ENCODE measurements at regions not wholly inside any gene's neighbourhood (a gene's known extent, or its start where the extent isn't known, plus 50 kb on each side); places are given as distances from the start of the nearest gene placed in this dataset.
A peak's percentile ranks its signal among the peaks of the same experiment; 100 is the strongest.
"Not testable (repeated sequence)": the region's sequence is repeated elsewhere in the genome, so short reads cannot be mapped to it uniquely, and the experiment has no call there.

DNA sequence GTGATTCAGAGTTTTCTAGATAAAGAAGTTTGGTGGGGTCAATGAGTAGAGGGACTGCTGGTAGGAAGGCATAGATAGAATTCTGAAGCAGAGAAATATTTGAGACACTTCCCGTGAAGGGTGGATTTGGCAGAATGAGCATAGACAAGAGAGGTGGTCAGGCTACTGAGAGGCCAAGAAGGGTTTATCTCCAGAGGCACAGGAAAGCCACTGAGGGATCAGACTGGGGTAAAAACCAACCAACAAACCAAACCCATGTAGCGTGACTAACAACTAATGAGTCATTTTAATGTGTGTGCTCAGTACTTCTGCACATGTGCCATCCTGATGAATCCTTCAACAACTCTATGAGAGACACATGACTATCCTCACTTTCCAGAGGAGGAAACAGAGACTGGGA is 60.0 kb upstream of the SERP2 start:
- Histone ChIP-seq H3K27me3 (ENCODE audit: control insufficient read depth, insufficient read depth, low read length) (no peaks in the 10 kb centered on the region), H3K4me3 (ENCODE audit: low read depth, low read length) (no peak overlapping the region), H3K36me3 (ENCODE audit: control insufficient read depth, insufficient read depth, low read length) (no peaks in the 10 kb centered on the region)
- TF ChIP-seq, protein P1, sequence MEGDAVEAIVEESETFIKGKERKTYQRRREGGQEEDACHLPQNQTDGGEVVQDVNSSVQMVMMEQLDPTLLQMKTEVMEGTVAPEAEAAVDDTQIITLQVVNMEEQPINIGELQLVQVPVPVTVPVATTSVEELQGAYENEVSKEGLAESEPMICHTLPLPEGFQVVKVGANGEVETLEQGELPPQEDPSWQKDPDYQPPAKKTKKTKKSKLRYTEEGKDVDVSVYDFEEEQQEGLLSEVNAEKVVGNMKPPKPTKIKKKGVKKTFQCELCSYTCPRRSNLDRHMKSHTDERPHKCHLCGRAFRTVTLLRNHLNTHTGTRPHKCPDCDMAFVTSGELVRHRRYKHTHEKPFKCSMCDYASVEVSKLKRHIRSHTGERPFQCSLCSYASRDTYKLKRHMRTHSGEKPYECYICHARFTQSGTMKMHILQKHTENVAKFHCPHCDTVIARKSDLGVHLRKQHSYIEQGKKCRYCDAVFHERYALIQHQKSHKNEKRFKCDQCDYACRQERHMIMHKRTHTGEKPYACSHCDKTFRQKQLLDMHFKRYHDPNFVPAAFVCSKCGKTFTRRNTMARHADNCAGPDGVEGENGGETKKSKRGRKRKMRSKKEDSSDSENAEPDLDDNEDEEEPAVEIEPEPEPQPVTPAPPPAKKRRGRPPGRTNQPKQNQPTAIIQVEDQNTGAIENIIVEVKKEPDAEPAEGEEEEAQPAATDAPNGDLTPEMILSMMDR (IDR thresholded peaks at IDR 0.05; ENCODE audit: insufficient read depth, low read length, poor library complexity, severe bottlenecking) = no peak
- DNase-seq (ENCODE audit: low read depth) = peak; percentile 86

DNA sequence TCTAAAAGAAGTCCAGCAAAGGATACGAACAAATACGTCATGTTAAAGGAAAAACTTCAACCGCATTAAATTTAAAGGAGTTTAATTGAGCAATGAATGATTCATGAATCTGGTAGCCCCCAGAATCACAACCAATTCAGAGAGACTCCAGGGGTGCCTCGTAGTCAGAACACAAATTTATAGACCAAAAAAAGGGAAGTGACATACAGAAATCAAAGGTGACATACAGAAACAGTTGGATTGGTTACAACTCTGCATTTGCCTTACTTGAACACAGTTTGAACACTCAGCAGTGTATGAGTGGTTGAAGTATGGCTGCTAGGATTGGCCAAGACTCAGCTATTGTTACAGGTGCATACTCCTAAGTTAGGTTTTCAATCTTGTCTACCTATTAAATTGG is 59.5 kb upstream of the SERP2 start:
- H3K27me3 ChIP-seq (ENCODE audit: control insufficient read depth, insufficient read depth, low read length); H3K4me3 ChIP-seq (ENCODE audit: low read depth, low read length); H3K36me3 ChIP-seq (ENCODE audit: control insufficient read depth, insufficient read depth, low read length); DNase-seq (ENCODE audit: low read depth): not testable (repeated sequence)

DNA sequence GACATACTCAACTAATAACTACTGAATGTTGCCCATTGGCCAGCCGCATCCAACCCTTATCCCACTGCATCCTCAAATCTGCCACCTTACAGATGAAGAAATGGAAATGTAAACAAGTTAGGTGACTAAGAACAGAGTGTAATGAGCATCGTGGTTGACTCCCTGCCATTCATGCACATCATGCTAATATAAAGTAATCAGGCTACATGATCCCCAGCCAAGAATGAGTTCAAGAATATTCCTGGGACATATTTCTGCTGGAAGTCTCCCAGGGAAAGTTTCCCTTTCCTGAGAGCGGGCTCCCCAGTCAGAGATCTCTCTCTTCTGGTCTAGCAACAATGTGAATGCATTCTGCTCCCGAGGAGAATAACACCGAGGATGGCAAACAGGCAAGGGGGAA is 55.9 kb upstream of the SERP2 start:
- Histone ChIP-seq H3K36me3 (ENCODE audit: control insufficient read depth, insufficient read depth, low read length) (no peaks in the 10 kb centered on the region), H3K27me3 (ENCODE audit: control insufficient read depth, insufficient read depth, low read length) (no peaks in the 10 kb centered on the region), H3K4me3 (ENCODE audit: low read depth, low read length) (no peak overlapping the region)
- TF ChIP-seq, protein P1 (IDR thresholded peaks at IDR 0.05; ENCODE audit: insufficient read depth, low read length, poor library complexity, severe bottlenecking) = no peak
- no peak for DNase-seq (ENCODE audit: low read depth)

DNA sequence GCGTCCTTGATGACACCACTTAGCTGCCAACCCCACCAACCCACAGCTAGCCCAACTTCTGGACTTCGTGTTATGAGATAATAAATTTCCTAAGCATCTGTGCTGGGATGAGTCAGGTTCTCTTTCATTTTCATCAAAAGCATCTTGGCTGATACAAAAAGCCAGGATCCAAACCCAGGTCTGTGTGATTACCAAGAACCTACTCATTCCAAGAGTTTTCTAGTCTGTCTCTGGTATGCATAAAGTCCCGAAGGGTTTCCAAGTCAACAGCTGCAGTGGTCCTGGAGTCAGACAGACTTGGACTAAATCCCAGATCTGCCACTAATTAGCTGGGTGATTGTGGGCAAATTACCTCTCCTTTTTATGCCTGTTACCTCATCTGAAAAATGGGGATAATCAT is 55.5 kb upstream of the SERP2 start:
- no peaks in the 10 kb centered on the region for H3K36me3 ChIP-seq (ENCODE audit: control insufficient read depth, insufficient read depth, low read length)
- no peak for DNase-seq (ENCODE audit: low read depth)
- TF ChIP-seq, protein P1 (IDR thresholded peaks at IDR 0.05; ENCODE audit: insufficient read depth, low read length, poor library complexity, severe bottlenecking) = no peak
- H3K4me3 ChIP-seq (ENCODE audit: low read depth, low read length) = no peak overlapping the region
- no peaks in the 10 kb centered on the region for H3K27me3 ChIP-seq (ENCODE audit: control insufficient read depth, insufficient read depth, low read length)

DNA sequence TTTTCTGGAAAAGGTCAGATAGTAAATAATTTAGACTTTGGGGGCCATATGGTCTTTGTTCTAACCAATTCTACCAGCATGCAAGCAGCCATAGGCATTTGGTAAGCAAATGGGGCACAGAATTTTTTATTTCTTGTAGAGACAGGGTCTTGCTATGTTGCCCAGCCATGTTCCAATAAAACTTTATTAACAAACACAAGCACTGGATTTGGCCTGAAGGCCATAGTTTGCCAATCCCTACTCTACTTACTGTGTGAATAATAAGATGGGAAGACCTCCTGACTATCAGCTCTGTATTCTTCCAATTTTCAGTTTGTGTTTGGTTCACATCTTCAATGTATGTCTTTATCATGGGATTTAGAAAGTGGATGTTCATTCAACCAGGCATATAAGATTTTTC is 53.0 kb upstream of the SERP2 start:
- Histone ChIP-seq H3K36me3 (ENCODE audit: control insufficient read depth, insufficient read depth, low read length) (no peaks in the 10 kb centered on the region), H3K27me3 (ENCODE audit: control insufficient read depth, insufficient read depth, low read length) (no peaks in the 10 kb centered on the region), H3K4me3 (ENCODE audit: low read depth, low read length) (no peak overlapping the region)
- TF ChIP-seq, protein P1 (IDR thresholded peaks at IDR 0.05; ENCODE audit: insufficient read depth, low read length, poor library complexity, severe bottlenecking) = no peak
- no peak for DNase-seq (ENCODE audit: low read depth)

DNA sequence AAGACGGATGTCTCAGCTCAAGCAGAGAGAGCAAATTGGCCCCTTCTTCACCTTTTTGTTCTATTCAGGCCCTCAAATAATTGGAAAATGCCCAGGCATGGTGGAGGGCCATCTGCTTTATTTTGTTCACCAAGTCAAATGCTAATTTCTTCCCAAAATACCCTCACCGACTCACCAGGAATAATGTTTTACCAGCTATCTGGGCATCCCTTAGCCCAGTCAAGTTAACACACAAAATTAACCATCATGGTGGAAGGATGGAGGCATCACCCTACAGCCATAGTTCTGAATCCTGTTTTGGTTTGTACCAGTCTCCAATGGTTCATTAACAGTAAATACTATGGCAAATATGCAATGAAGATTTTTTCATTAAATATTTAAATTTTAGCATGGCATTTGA is 51.7 kb upstream of the SERP2 start:
- Histone ChIP-seq H3K4me3 (ENCODE audit: low read depth, low read length) (no peak overlapping the region), H3K27me3 (ENCODE audit: control insufficient read depth, insufficient read depth, low read length) (no peaks in the 10 kb centered on the region), H3K36me3 (ENCODE audit: control insufficient read depth, insufficient read depth, low read length) (no peaks in the 10 kb centered on the region)
- DNase-seq (ENCODE audit: low read depth) = no peak
- TF ChIP-seq, protein P1 (IDR thresholded peaks at IDR 0.05; ENCODE audit: insufficient read depth, low read length, poor library complexity, severe bottlenecking) = no peak
